ENCODE measurements at regions not wholly inside any gene's neighbourhood (a gene's known extent, or its start where the extent isn't known, plus 50 kb on each side); places are given as distances from the start of the nearest gene placed in this dataset.

DNA sequence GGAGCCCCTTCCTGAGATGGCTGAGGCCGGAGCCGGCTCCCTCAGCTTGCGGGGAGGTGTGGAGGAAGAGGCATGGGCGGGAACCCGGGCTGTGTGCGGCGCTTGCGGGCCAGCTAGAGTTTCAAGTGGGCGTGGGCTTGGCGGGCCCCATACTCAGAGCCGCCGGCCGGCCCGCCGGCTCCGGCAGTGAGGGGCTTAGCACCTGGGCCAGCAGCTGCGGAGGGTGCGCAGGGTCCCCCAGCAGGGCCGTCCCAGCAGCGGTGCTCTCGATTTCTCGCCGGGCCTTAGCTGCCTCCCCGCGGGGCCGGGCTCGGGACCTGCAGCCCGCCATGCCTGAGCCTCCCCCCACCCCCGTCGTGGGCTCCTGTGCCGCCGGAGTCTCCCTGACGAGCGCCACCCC is 67.9 kb upstream of the SLC28A3 start:
- no peaks in the 10 kb centered on the region for H3K23me2 ChIP-seq (ENCODE audit: low read depth, low read length)
- FAIRE-seq = no peak
- CTCF ChIA-PET (ENCODE audit: partially characterized antibody) = interaction anchor here (0.6 to 3.0 kb wide), 4 partner anchors 9 to 106 kb away, joined by 3 to 21 read pairs (median 8); no protein-coding TSS in a partner anchor
- no peak overlapping the region for H3K4me3 ChIP-seq (ENCODE audit: extremely low read depth in 1 of 4, insufficient read depth in 2 of 4, low read depth in 3 of 4, low read length in 4 of 4)
- no peak overlapping the region for H2BK15ac ChIP-seq (ENCODE audit: low read length)
- WGBS, 2 experiments (ENCODE audit: extremely low coverage in 1 of 2, insufficient coverage in 1 of 2, insufficient read length in 1 of 2, insufficient replicate concordance in 2 of 2, low coverage in 1 of 2, low lambda C conversion rate in 2 of 2, missing lambda C conversion rate in 1 of 2) = 98% methylated on average over 11 of the region's 34 CpGs; no CpG with 5 or more reads in 1 of the 2 experiments
- TF ChIP-seq RFX5 (IDR thresholded peaks at IDR 0.05; ENCODE audit: borderline replicate concordance, low read depth, low read length) (no peak), TAF1 (IDR thresholded peaks at IDR 0.05; ENCODE audit: low read depth, low read length) (no peak), CREB1 (IDR thresholded peaks at IDR 0.05) (no peak), ASH2L (IDR thresholded peaks at IDR 0.05; ENCODE audit: low read length) (no peak), SIX5 (IDR thresholded peaks at IDR 0.05; ENCODE audit: low read depth, low read length) (no peak), GABPA (IDR thresholded peaks at IDR 0.05; ENCODE audit: borderline replicate concordance, insufficient read depth, low read length) (no peak), CHD1 (IDR thresholded peaks at IDR 0.05; ENCODE audit: low read depth, low read length) (no peak), SIN3A (conservative IDR thresholded peaks at IDR 0.05 in 1 of 2, IDR thresholded peaks at IDR 0.05 in 1 of 2; ENCODE audit: low read depth in 1 of 2, low read length in 2 of 2) (no peak), TAF7 (optimal IDR thresholded peaks at IDR 0.05; ENCODE audit: borderline replicate concordance, low read depth, low read length) (no peak)
- TF ChIP-seq, protein P1, sequence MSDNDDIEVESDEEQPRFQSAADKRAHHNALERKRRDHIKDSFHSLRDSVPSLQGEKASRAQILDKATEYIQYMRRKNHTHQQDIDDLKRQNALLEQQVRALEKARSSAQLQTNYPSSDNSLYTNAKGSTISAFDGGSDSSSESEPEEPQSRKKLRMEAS (IDR thresholded peaks at IDR 0.05) = no peak
- H3K27me3 ChIP-seq (replicated peaks in 1 of 4; ENCODE audit: control insufficient read depth in 3 of 4, extremely low read depth in 1 of 4, insufficient read depth in 3 of 4, low read length in 3 of 4) = no peaks in the 10 kb centered on the region
- no peak overlapping the region for H3K4me2 ChIP-seq (ENCODE audit: insufficient read depth in 1 of 2, low read depth in 2 of 2, low read length in 2 of 2)
- H4K20me1 ChIP-seq (replicated peaks in 1 of 2; ENCODE audit: control insufficient read depth in 1 of 2, insufficient read depth in 2 of 2, low read length in 2 of 2) = no peaks in the 10 kb centered on the region
- H3K18ac ChIP-seq (ENCODE audit: extremely low read depth, low read length) = no peak overlapping the region
- H2BK120ac ChIP-seq (replicated peaks; ENCODE audit: low read depth, low read length) = no peak overlapping the region
- H2AK5ac ChIP-seq (ENCODE audit: low read depth, low read length) = no peak overlapping the region
- H3K27ac ChIP-seq (ENCODE audit: low read depth, low read length) = no peak overlapping the region
- H2BK20ac ChIP-seq (ENCODE audit: low read length) = no peak overlapping the region
- no peak overlapping the region for H3K4ac ChIP-seq (replicated peaks; ENCODE audit: insufficient read length, low read depth, low read length)
- H2BK5ac ChIP-seq (ENCODE audit: low read depth, low read length) = no peak overlapping the region
- peaks cover 7 to 9% of the 10 kb centered on the region in 2 experiments; a peak in 2 of 4 replicates for H3K9me3 ChIP-seq (ENCODE audit: insufficient read depth in 2 of 2, low read depth in 1 of 2, low read length in 1 of 2)
- no peak overlapping the region for H4K91ac ChIP-seq (replicated peaks; ENCODE audit: insufficient read length, low read length)
- H3K79me2 ChIP-seq (ENCODE audit: control insufficient read depth in 1 of 2, insufficient read depth in 2 of 2, low read length in 2 of 2) = no peaks in the 10 kb centered on the region
- no peak overlapping the region for H3K9ac ChIP-seq (replicated peaks in 1 of 4; ENCODE audit: extremely low read depth in 1 of 4, low read depth in 3 of 4, low read length in 3 of 4)
- POLR2A ChIA-PET (ENCODE audit: partially characterized antibody) = no interaction called here
- H3K23ac ChIP-seq (ENCODE audit: insufficient read length) = no peak overlapping the region
- H3K79me1 ChIP-seq (ENCODE audit: low read depth, low read length) = no peaks in the 10 kb centered on the region
- H4K8ac ChIP-seq (ENCODE audit: extremely low read depth, insufficient read depth, low read length) = no peak overlapping the region
- H2AFZ ChIP-seq (ENCODE audit: low read length) = no peak overlapping the region
- H3K36me3 ChIP-seq (ENCODE audit: control insufficient read depth in 2 of 4, insufficient read depth in 4 of 4, low read length in 3 of 4) = peaks cover 0 to 5% (median 0%) of the 10 kb centered on the region in 4 experiments; a peak in 1 of 8 replicates
- no peak for DNase-seq (ENCODE audit: low read depth in 1 of 2, low spot score in 2 of 2)
- no peak overlapping the region for H2BK12ac ChIP-seq (ENCODE audit: low read depth, low read length)
- no peak overlapping the region for H4K5ac ChIP-seq (ENCODE audit: insufficient read length, low read depth, low read length)
- H3K56ac ChIP-seq (replicated peaks; ENCODE audit: insufficient read length, low read depth, low read length) = no peak overlapping the region
- no peaks in the 10 kb centered on the region for H3K4me1 ChIP-seq (replicated peaks in 1 of 4; ENCODE audit: control insufficient read depth in 3 of 4, insufficient read depth in 4 of 4, low read length in 3 of 4)
- H3K14ac ChIP-seq (ENCODE audit: insufficient read length) = no peak overlapping the region

Measured in H1 (cell line).